ENCODE measurements at regions not wholly inside any gene's neighbourhood (a gene's known extent, or its start where the extent isn't known, plus 50 kb on each side); places are given as distances from the start of the nearest gene placed in this dataset.

- TF ChIP-seq, protein P1, sequence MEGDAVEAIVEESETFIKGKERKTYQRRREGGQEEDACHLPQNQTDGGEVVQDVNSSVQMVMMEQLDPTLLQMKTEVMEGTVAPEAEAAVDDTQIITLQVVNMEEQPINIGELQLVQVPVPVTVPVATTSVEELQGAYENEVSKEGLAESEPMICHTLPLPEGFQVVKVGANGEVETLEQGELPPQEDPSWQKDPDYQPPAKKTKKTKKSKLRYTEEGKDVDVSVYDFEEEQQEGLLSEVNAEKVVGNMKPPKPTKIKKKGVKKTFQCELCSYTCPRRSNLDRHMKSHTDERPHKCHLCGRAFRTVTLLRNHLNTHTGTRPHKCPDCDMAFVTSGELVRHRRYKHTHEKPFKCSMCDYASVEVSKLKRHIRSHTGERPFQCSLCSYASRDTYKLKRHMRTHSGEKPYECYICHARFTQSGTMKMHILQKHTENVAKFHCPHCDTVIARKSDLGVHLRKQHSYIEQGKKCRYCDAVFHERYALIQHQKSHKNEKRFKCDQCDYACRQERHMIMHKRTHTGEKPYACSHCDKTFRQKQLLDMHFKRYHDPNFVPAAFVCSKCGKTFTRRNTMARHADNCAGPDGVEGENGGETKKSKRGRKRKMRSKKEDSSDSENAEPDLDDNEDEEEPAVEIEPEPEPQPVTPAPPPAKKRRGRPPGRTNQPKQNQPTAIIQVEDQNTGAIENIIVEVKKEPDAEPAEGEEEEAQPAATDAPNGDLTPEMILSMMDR (IDR thresholded peaks at IDR 0.05) = peak; percentile 10 to 35 (median 23)
- no peak for TF ChIP-seq POLR2AphosphoS5 (IDR thresholded peaks at IDR 0.05)
Observed at GRCh38 chr2:238706673-238707072, 141.2 kb upstream of the TWIST2 start.

Measured in esophagus muscularis mucosa (tissue), 3 donors.